Hepatocyte (in vitro differentiated cells): ENCODE measurements at regions not wholly inside any gene's neighbourhood (a gene's known extent, or its start where the extent isn't known, plus 50 kb on each side); places are given as distances from the start of the nearest gene placed in this dataset.

ENCODE experiments used
- EZH2phosphoT487 ChIP-seq: fragments of 200-600 bp; sonication (generic); IDR thresholded peaks from one replicate; pipeline ENCODE4 v1.6.1; 2018; ENCODE audit warnings: antibody characterized with exemption, mild to moderate bottlenecking, low read depth, moderate library complexity; ENCODE audit not compliant: unreplicated experiment, severe bottlenecking
- TF ChIP-seq, protein P1 (sequence below): fragments of 200-600 bp; sonication (generic); IDR thresholded peaks from 2 replicates; pipeline ENCODE4 v1.5.1; 2016; ENCODE audit warnings: antibody characterized with exemption, mild to moderate bottlenecking; ENCODE audit not compliant: poor library complexity

DNA sequence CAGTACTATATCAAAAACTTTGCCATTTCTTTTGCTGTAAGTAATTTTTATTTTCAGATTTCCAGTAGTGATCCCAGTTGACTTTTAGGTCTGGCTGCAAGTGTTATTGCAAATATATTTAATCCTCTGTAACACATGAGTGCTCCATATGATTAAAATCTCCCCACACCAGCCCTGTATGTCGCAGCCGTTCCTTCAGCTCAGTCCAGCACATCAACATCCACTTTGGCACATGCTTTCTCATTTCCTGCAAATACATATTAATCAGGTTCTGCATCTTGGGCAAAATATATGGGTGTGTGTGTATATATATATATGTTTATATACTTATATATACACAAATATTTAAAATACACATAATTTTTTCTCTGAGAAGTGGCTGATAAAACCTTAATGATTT, 919.5 kb downstream of the JRKL start:
- TF ChIP-seq, protein P1, sequence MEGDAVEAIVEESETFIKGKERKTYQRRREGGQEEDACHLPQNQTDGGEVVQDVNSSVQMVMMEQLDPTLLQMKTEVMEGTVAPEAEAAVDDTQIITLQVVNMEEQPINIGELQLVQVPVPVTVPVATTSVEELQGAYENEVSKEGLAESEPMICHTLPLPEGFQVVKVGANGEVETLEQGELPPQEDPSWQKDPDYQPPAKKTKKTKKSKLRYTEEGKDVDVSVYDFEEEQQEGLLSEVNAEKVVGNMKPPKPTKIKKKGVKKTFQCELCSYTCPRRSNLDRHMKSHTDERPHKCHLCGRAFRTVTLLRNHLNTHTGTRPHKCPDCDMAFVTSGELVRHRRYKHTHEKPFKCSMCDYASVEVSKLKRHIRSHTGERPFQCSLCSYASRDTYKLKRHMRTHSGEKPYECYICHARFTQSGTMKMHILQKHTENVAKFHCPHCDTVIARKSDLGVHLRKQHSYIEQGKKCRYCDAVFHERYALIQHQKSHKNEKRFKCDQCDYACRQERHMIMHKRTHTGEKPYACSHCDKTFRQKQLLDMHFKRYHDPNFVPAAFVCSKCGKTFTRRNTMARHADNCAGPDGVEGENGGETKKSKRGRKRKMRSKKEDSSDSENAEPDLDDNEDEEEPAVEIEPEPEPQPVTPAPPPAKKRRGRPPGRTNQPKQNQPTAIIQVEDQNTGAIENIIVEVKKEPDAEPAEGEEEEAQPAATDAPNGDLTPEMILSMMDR, result no peak
- no peak for TF ChIP-seq EZH2phosphoT487
